ENCODE measurements at regions not wholly inside any gene's neighbourhood (a gene's known extent, or its start where the extent isn't known, plus 50 kb on each side); places are given as distances from the start of the nearest gene placed in this dataset.

GRCh38 chr10:101286248-101287046, 57.2 kb upstream of the LBX1 start:
- H3K27ac ChIP-seq: no peak overlapping the region
- no peak for TF ChIP-seq CTCF (conservative IDR thresholded peaks at IDR 0.05)
- TF ChIP-seq ZFX (IDR thresholded peaks at IDR 0.05): no peak

- TF ChIP-seq ZFX (IDR thresholded peaks at IDR 0.05) (no peak), CTCF (conservative IDR thresholded peaks at IDR 0.05) (no peak)
- H3K27ac ChIP-seq: no peak overlapping the region
These were observed 58.1 kb upstream of the LBX1 start for GRCh38 chr10:101287183-101287996.

- H3K27ac ChIP-seq: no peak overlapping the region
- no peak for TF ChIP-seq ZFX (IDR thresholded peaks at IDR 0.05)
- TF ChIP-seq CTCF (conservative IDR thresholded peaks at IDR 0.05): peak; percentile 35
These were observed 58.9 kb upstream of the LBX1 start for GRCh38 chr10:101287997-101288635.

GRCh38 chr10:101289541-101289940, 60.3 kb upstream of the LBX1 start:
- no peak overlapping the region for H3K27ac ChIP-seq
- TF ChIP-seq CTCF (conservative IDR thresholded peaks at IDR 0.05) (no peak), ZFX (IDR thresholded peaks at IDR 0.05) (no peak)

GRCh38 chr10:101290431-101290830, 61.2 kb upstream of the LBX1 start:
- no peak overlapping the region for H3K27ac ChIP-seq
- no peak for TF ChIP-seq CTCF (conservative IDR thresholded peaks at IDR 0.05)
- no peak for TF ChIP-seq ZFX (IDR thresholded peaks at IDR 0.05)

GRCh38 chr10:101290881-101291280, 61.6 kb upstream of the LBX1 start:
- TF ChIP-seq ZFX (IDR thresholded peaks at IDR 0.05) (no peak), CTCF (conservative IDR thresholded peaks at IDR 0.05) (no peak)

More at GRCh38 chr10:101290881-101291280, 61.6 kb upstream of the LBX1 start:
- H3K27ac ChIP-seq: no peak overlapping the region
